GM18505 (cell line): ENCODE measurements at regions not wholly inside any gene's neighbourhood (a gene's known extent, or its start where the extent isn't known, plus 50 kb on each side); places are given as distances from the start of the nearest gene placed in this dataset.

ENCODE experiments used
- ATAC-seq: cut with Tn5 transposase; IDR thresholded peaks from one replicate; pipeline ENCODE4 v1.9.1; 2021; ENCODE audit not compliant: unreplicated experiment
- POLR2A ChIP-seq: IDR thresholded peaks from 4 replicates; pipeline ENCODE4 v1.6.1; 2011; ENCODE audit warnings: borderline replicate concordance; ENCODE audit not compliant: insufficient read depth, insufficient read length; ENCODE audit errors: extremely low read depth

DNA sequence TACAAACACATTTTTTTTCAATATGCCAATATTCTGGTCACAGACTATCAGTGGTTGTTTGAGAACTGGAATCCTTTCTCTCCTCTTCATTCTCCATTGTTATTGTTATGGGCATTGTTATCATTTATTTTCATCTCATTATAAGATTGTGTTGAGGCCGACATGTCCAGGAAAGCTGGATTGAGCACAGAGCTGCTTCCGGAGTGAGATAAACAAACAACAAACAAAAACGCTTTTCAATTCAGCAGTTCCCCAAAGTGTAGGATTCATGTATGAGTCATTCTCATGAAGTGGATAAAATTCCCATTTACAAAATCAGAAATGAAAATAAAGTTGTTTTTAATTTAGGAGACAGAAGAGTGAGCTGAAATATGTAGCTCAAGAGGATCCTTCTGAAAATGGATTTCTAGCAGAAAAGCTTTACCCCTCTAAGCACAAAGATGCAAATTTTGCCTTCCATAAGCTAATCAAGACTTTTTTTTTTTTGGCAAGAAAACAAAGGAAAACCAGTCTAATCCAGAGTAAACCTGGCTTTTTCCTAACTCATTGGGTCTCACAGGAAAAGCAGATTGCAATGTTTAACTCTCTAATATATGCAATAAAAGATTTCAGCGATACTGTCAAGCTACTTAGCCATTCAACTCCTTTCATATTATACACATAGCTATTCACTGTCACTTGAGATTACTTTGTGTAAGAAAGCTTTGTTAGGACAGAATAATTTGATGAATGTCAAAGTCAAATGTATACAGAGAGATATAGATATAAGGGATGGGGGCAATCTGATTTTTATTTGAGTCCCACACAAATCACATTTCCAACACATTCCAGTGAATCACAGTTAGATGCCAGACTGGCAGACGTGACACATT is 1441.7 kb upstream of the CELF4 start:
- TF ChIP-seq POLR2A = no peak
- ATAC-seq = no peak

DNA sequence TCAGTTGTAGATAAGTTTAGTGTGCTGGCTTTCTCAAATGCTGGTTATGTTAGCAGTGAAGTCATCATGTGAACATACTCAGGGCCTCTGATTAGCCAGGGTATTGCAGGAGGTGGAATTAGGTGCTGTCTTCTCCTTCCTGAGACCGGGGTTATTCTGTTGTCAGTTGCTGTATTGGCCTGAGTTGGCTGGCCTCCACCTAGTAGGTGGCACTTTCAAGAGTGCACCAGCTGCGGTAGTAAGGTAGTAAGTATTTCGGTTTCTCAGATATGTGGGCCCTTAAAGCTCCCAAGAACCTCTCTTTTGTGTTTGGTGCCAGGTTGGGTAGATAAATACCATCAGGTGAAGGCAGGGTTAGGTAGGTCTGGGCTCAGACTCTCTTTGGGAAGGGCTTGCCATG is 1430.5 kb upstream of the CELF4 start:
- no peak for ATAC-seq
- TF ChIP-seq POLR2A = no peak

DNA sequence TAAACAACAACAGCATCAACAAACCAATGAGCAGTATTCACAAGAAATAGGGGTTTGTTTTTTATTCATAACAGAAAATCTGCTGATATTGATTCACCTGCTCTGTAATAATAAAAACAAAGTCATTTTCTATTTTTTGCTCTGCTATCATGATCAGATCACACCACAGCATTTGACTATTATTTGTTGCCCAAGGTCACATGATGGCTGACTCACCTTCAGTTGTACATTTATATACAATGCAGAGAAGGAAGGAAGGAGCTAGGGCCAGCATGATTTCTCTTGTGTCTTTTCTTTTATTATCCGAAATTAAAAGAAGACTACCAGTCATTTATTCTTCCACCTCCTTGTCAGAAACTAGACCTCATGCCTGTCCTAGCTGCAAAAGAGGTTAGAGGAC is 1427.7 kb upstream of the CELF4 start:
- ATAC-seq = no peak
- no peak for TF ChIP-seq POLR2A

- no peak for TF ChIP-seq POLR2A
- no peak for ATAC-seq
These were observed 1419.4 kb upstream of the CELF4 start for GRCh38 chr18:38984968-38985367.

DNA sequence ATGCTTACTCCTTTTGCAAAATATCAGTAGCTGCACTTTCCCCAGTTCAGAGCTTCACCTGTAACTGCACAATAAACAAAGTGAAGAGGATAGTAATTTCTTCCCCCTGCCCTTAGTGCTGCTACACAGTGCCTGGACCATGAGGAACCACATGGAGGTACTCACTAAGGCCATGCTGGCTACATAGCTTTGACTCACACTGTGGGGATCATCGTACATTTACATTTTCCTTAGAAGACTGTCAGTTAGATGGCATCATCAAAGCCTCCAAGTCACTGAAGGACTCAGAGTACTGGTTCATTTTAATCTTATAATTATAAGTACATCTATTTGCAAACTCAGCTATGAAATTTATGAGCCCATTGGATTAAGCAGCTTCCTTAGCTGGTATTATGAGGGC is 1416.5 kb upstream of the CELF4 start:
- TF ChIP-seq POLR2A = no peak
- ATAC-seq = no peak

DNA sequence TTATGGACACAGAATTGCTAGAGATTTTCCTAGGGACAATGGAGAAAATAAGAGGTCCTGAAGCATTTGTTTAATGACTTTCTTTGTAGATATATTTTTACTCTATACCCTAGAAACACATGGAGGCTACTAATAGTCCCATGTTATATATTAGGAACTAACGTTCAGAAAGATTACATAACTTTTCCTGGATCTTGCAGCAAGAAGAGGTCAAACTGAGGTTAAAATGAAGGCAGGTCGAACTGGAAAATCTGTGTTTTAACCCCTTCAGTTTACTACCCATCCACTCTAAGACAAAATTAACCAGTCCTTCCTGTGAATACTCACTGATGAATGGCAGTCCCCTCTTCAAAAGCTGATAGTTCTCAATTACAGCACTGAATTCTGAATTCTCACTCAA is 1415.8 kb upstream of the CELF4 start:
- no peak for ATAC-seq
- no peak for TF ChIP-seq POLR2A

- no peak for TF ChIP-seq POLR2A
These were observed 1414.8 kb upstream of the CELF4 start for GRCh38 chr18:38980420-38980819.

GRCh38 chr18:38972571-38972970 is 1407.0 kb upstream of the CELF4 start:
- no peak for ATAC-seq
- TF ChIP-seq POLR2A = no peak

More at GRCh38 chr18:38980420-38980819, 1414.8 kb upstream of the CELF4 start:
- no peak for ATAC-seq

DNA sequence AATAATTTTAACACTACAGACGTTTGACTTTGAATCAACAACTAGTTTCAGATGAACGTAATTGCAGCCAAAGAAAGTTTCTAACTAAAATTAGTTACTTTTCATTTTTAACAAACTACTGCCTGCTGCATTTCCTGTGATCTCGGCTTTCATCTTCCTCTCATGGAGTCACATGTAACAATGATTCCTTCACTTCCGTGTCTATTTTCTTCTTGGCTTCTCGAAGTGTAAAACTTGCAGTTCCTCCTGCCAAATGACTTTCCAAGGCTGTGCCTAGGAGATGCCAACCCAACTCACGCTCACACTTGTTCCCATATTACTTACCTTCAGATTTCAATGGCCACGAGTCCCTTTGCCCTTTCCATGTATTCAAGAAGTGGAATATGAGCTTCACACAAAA is 1406.3 kb upstream of the CELF4 start:
- no peak for ATAC-seq

GRCh38 chr18:38966841-38967240 is 1401.2 kb upstream of the CELF4 start:
- no peak for TF ChIP-seq POLR2A
- no peak for ATAC-seq

More for the DNA sequence above, 1406.3 kb upstream of the CELF4 start:
- TF ChIP-seq POLR2A = no peak

- no peak for ATAC-seq
- no peak for TF ChIP-seq POLR2A
These were observed 1398.5 kb upstream of the CELF4 start for GRCh38 chr18:38963943-38964660.

DNA sequence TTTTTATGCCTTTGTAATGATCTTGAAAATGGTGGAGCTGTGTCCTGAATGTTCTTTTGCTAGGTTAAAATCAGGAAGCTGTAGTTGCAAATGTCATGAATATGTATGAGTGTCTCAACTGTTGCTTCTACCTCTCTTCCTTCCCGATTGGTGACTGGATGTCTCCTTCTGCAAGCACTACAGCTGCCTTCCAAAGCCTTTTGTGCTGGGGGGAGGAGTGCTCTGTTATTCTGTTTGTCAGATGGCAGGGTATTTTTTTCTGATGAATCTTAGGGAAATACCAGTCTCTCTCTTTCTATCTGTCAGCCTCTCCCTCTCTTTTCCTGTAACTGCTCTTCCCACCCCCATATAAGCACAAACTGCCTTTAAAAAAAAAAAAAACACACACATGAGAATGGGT is 1396.3 kb upstream of the CELF4 start:
- no peak for TF ChIP-seq POLR2A
- ATAC-seq = no peak

DNA sequence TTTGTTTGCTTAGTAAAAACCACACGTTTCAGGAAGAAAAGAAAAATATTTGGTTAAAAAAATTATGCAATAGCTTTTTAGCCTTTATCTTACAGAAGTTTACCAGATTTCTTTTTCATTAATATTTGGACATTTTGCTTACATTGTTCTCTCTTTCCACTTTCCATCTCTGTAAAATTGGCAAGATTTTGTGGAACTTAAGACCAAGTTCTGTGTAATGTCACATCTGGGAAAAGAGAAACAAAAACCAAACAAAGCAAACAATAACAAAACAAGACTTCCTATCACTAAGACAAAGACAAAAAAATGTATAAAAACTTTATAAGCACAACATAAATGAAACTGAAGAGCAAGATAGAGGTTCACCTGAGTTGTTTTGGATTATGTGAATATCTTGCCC is 1392.1 kb upstream of the CELF4 start:
- TF ChIP-seq POLR2A = no peak
- ATAC-seq = no peak

GRCh38 chr18:38956068-38956467 is 1390.5 kb upstream of the CELF4 start:
- no peak for ATAC-seq
- TF ChIP-seq POLR2A = no peak
